AG04450 (cell line): ENCODE measurements at regions not wholly inside any gene's neighbourhood (a gene's known extent, or its start where the extent isn't known, plus 50 kb on each side); places are given as distances from the start of the nearest gene placed in this dataset.

Experiments
- CTCF ChIA-PET: fragments of 300-600, 350-600 bp; formaldehyde crosslinking; extraction: SDS; loops from one replicate; lab custom pipeline; 2022; ENCODE audit warnings: antibody characterized with exemption, inconsistent platforms; lab: Charles Lee
- POLR2A ChIA-PET: fragments of 350-600 bp; formaldehyde crosslinking; extraction: SDS; loops from one replicate; lab custom pipeline; 2021; ENCODE audit warnings: antibody characterized with exemption, inconsistent platforms; lab: Yijun Ruan, JAX
- DNase-seq: peaks from one replicate; pipeline ENCODE4 v3.0.0-alpha.2; 2011; ENCODE audit warnings: low read depth, low spot score
- H3K27ac ChIP-seq: one replicate; pipeline ENCODE4 v1.5.1; 2012; ENCODE audit warnings: low read depth, low read length, control low read depth
- H3K27me3 ChIP-seq: one replicate; pipeline ENCODE4 v1.6.0; 2012; ENCODE audit warnings: low read length; ENCODE audit not compliant: control insufficient read depth, insufficient read depth
- H3K4me3 ChIP-seq: 2 replicates; pipeline ENCODE4 v1.5.1; 2011; ENCODE audit warnings: mild to moderate bottlenecking, low read depth, low read length, control low read depth
- H3K9me3 ChIP-seq: 2 replicates; pipeline ENCODE4 v1.5.1; 2012; ENCODE audit warnings: low read length; ENCODE audit not compliant: control insufficient read depth, insufficient read depth
- TF ChIP-seq, protein P1 (sequence below): IDR thresholded peaks from 2 replicates; pipeline ENCODE4 v1.5.1; 2011; ENCODE audit warnings: low read depth, low read length, control low read depth, inconsistent platforms

DNA sequence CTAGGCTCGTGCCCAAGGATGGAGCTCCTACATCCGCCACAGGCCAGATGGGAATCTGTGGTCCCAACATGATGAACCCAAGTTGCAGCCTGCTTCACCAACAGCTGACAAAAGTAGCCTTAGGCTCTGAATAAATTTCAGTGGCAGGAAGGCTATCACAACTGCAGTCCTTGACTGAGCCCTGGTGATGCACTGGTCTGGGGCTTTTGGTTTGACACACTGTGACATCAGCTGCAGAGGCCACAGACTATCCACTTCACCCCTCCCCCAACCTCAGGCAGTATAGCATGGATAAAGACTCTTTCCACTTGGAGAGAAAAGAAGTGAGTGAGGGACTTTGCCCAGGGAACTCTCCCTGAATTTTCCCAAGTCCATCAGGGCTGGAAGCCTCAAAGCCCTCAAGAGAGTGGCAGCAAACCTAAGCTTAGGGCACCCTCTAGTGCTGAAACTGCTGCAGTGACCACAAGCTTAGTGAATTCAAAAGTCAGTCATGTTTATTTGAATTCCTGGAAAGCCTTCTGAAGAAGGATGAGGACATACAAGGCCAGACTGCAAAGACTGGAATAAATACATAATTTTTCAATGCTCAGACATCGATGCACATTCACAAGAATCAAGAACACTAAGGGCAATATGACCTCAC, 135.0 kb upstream of the TENT5D start:
- CTCF ChIA-PET, result no interaction called here
- DNase-seq, result no peak
- TF ChIP-seq, protein P1, sequence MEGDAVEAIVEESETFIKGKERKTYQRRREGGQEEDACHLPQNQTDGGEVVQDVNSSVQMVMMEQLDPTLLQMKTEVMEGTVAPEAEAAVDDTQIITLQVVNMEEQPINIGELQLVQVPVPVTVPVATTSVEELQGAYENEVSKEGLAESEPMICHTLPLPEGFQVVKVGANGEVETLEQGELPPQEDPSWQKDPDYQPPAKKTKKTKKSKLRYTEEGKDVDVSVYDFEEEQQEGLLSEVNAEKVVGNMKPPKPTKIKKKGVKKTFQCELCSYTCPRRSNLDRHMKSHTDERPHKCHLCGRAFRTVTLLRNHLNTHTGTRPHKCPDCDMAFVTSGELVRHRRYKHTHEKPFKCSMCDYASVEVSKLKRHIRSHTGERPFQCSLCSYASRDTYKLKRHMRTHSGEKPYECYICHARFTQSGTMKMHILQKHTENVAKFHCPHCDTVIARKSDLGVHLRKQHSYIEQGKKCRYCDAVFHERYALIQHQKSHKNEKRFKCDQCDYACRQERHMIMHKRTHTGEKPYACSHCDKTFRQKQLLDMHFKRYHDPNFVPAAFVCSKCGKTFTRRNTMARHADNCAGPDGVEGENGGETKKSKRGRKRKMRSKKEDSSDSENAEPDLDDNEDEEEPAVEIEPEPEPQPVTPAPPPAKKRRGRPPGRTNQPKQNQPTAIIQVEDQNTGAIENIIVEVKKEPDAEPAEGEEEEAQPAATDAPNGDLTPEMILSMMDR, result no peak
- POLR2A ChIA-PET, result no interaction called here
- Histone ChIP-seq H3K27ac (no peak overlapping the region), H3K4me3 (no peak overlapping the region), H3K27me3 (no peaks in the 10 kb centered on the region), H3K9me3 (no peaks in the 10 kb centered on the region)

DNA sequence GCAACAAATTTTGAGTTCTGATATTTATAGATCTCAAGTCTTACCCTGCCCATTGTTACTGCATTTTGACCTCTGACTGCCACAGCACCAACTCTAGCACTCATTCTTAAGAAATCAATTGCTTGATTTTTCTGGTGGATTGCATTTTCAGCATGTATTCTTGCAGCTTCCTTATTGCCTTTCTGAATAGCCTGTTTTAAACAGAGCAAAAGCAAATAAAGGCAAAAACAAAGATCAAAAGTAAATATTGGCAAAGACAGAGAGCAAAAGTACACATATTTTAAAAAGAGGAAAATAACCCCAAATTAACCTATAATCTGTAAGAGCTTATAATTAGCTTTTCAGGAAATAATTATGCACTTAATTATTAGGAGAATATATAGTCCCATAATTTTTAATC, 129.4 kb upstream of the TENT5D start:
- Histone ChIP-seq H3K27me3 (no peaks in the 10 kb centered on the region), H3K9me3 (no peaks in the 10 kb centered on the region), H3K27ac (no peak overlapping the region), H3K4me3 (no peak overlapping the region)
- DNase-seq, result no peak
- ChIA-PET POLR2A (no interaction called here), CTCF (no interaction called here)
- TF ChIP-seq, protein P1, result no peak

DNA sequence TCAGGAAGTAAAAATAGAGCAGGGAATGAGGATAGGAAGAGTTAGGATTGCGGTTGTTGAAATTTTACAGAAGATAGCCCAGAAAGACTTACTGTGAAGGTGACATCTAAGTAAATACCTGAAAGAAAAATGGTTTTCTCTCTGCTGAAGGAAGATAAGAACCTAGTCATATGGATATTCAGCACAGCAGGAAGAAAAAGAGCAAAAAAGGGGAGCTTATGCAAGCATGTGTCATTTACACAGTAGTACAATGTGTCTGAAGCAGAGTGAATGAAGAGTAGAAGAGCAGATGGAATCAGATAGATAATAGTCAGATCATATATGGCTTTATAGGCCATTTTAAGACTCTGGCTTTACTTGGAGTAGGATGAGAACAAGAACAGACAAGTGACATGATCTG, 126.9 kb upstream of the TENT5D start:
- DNase-seq, result no peak
- ChIA-PET CTCF (no interaction called here), POLR2A (no interaction called here)
- TF ChIP-seq, protein P1, result no peak
- no peak overlapping the region for H3K27ac ChIP-seq
- no peak overlapping the region for H3K4me3 ChIP-seq
- no peaks in the 10 kb centered on the region for H3K9me3 ChIP-seq
- no peaks in the 10 kb centered on the region for H3K27me3 ChIP-seq

DNA sequence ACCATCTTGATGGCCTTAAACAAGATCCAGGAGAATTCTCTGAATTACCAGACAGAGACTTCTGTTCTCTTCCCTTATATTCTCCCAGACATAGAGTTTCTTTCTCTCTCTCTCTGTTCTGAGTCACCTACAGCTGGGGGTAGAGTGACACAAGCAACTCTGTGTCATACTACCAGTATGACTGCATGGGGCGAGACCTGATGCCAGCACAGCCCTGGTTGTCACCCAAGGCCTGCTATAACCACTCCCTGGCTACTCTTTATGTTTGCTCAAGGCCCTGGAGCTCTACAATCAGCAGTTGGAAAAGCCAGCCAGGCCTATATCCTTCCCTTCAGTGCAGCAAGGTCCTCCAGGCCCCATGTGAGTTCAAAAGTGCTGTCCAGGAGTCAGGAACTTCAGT, 114.2 kb upstream of the TENT5D start:
- ChIA-PET CTCF (no interaction called here), POLR2A (no interaction called here)
- no peak for DNase-seq

DNA sequence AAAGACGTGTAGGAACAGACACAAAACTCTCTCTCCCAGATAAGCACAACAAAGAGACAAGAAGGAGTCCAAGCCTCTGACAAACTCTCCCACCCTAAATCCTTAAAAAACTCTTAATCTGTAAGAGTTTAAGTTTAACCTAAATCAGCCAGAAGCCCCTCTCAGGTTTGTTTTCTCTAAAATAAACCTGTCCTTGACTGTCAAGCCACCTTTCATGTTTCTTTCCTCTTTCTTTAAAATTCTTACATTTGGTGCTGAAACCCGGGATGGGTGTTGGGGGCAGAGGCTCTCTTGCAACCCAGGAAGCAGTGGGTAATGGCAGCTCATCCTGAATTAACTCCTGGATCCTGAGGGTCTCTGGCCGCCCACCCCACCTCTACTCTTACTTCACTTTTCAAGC, 107.8 kb upstream of the TENT5D start:
- CTCF ChIA-PET, result no interaction called here
- Histone ChIP-seq H3K4me3 (no peak overlapping the region), H3K27me3 (no peaks in the 10 kb centered on the region), H3K9me3 (no peaks in the 10 kb centered on the region; the same call in 1 of the 2 replicates), H3K27ac (no peak overlapping the region)
- DNase-seq, result no peak
- POLR2A ChIA-PET, result no interaction called here
- TF ChIP-seq, protein P1, result no peak

More for the DNA sequence above, 114.2 kb upstream of the TENT5D start:
- Histone ChIP-seq H3K27me3 (no peaks in the 10 kb centered on the region), H3K9me3 (no peaks in the 10 kb centered on the region; the same call in 1 of the 2 replicates), H3K4me3 (no peak overlapping the region), H3K27ac (no peak overlapping the region)
- TF ChIP-seq, protein P1, result no peak
